B cell (primary cell): ENCODE measurements at regions not wholly inside any gene's neighbourhood (a gene's known extent, or its start where the extent isn't known, plus 50 kb on each side); places are given as distances from the start of the nearest gene placed in this dataset.

ENCODE experiments used
- ATAC-seq: fragments of 200-7000 bp; cut with Tn5 transposase; one replicate; pipeline ENCODE4 v1.10.0; 2021; ENCODE audit warnings: low read depth, mild to moderate bottlenecking, moderate number of reproducible peaks, moderate library complexity
- CTCF ChIA-PET: fragments of 350-600 bp; sonication (Branson Sonifier 250); formaldehyde crosslinking; loops from one replicate; lab custom pipeline; 2021; ENCODE audit warnings: antibody characterized with exemption, inconsistent platforms; lab: Charles Lee
- POLR2A ChIA-PET: fragments of 350-600 bp; sonication (Branson Sonifier 250); formaldehyde crosslinking; loops from one replicate; lab custom pipeline; 2021; ENCODE audit warnings: antibody characterized with exemption; lab: Charles Lee
- DNase-seq: peaks from one replicate; pipeline ENCODE4 v3.0.0; 2013
- H2AFZ ChIP-seq: 2 replicates; pipeline ENCODE4 v1.6.1; 2012; ENCODE audit warnings: mild to moderate bottlenecking, low read depth, low read length; ENCODE audit not compliant: insufficient read depth, poor library complexity, severe bottlenecking
- H3K27ac ChIP-seq, 2 donors: 1 replicate in 1 of 2; 2 replicates in 1 of 2; pipeline ENCODE4 v1.5.1; 2012 to 2013; ENCODE audit warnings: low read length in 2 of 2, mild to moderate bottlenecking in 2 of 2, moderate library complexity in 1 of 2
- H3K27me3 ChIP-seq, 4 experiments: fragments of 200-600 bp in 1 of 4; sonication (generic) in 1 of 4; replicated peaks in 1 of 4; 1 replicate in 2 of 4; 2 replicates in 2 of 4; pipeline versions ENCODE4 v1.6.1 to v1.7.0; 2013 to 2016; ENCODE audit warnings: low read length in 3 of 4, mild to moderate bottlenecking in 2 of 4, mixed read lengths in 1 of 4, moderate library complexity in 1 of 4; ENCODE audit not compliant: insufficient read depth in 4 of 4, control insufficient read depth in 3 of 4; ENCODE audit errors: control extremely low read depth in 1 of 4
- H3K36me3 ChIP-seq, 2 experiments: replicated peaks in 1 of 2; 1 replicate in 1 of 2; 2 replicates in 1 of 2; pipeline versions ENCODE4 v1.6.1 to v1.7.1; 2013; ENCODE audit warnings: low read length in 1 of 2; ENCODE audit not compliant: insufficient read depth in 2 of 2, control insufficient read depth in 1 of 2; ENCODE audit errors: control extremely low read depth in 1 of 2, extremely low read depth in 1 of 2
- H3K4me1 ChIP-seq, 2 donors: fragments of 200-600 bp in 1 of 2; sonication (generic) in 1 of 2; 1 replicate in 1 of 2; 2 replicates in 1 of 2; pipeline versions ENCODE4 v1.5.1 to v1.6.1; 2013 to 2017; ENCODE audit warnings: low read length in 2 of 2; ENCODE audit not compliant: control insufficient read depth in 2 of 2, insufficient read depth in 2 of 2
- H3K4me2 ChIP-seq: replicated peaks from 2 replicates; pipeline ENCODE3; 2012; ENCODE audit warnings: mild to moderate bottlenecking, low read depth, low read length; ENCODE audit not compliant: poor library complexity, severe bottlenecking
- H3K4me3 ChIP-seq, 5 experiments: fragments of 200-600 bp in 1 of 5; sonication (generic) in 1 of 5; 1 replicate in 3 of 5; 2 replicates in 2 of 5; pipeline versions ENCODE4 v1.5.1 to v1.7.0; 2011 to 2016; ENCODE audit warnings: low read length in 4 of 5, mild to moderate bottlenecking in 4 of 5, low read depth in 2 of 5, control low read depth in 1 of 5, moderate library complexity in 1 of 5; ENCODE audit not compliant: insufficient read depth in 1 of 5; ENCODE audit errors: control extremely low read depth in 1 of 5, extremely low read depth in 1 of 5
- H3K79me2 ChIP-seq: fragments of 200-600 bp; sonication (generic); one replicate; pipeline ENCODE4 v1.6.0; 2016; ENCODE audit warnings: low read length; ENCODE audit not compliant: control insufficient read depth, insufficient read depth
- H3K9ac ChIP-seq: fragments of 200-600 bp; sonication (generic); 2 replicates; pipeline ENCODE4 v1.6.1; 2017; ENCODE audit warnings: mild to moderate bottlenecking, low read length, moderate library complexity
- H3K9me3 ChIP-seq, 3 donors: one replicate each; pipeline versions ENCODE4 v1.6.1 to v1.7.1; 2013; ENCODE audit warnings: low read length in 2 of 3; ENCODE audit not compliant: control insufficient read depth in 2 of 3, insufficient read depth in 1 of 3; ENCODE audit errors: control extremely low read depth in 1 of 3
- H4K20me1 ChIP-seq: 2 replicates; pipeline ENCODE4 v1.6.0; 2012; ENCODE audit warnings: mild to moderate bottlenecking, low read length; ENCODE audit not compliant: insufficient read depth, control insufficient read depth, poor library complexity, severe bottlenecking
- H3K27ac Mint-ChIP-seq: one replicate; pipeline ENCODE4 v1.8.0; 2021; ENCODE audit warnings: mixed read lengths
- H3K27me3 Mint-ChIP-seq: one replicate; pipeline ENCODE4 v1.8.0; 2021; ENCODE audit warnings: mixed read lengths
- H3K4me1 Mint-ChIP-seq: one replicate; pipeline ENCODE4 v1.8.0; 2021; ENCODE audit warnings: mixed read lengths
- H3K4me3 Mint-ChIP-seq: one replicate; pipeline ENCODE4 v1.8.0; 2021; ENCODE audit warnings: mixed read lengths
- H3K9me3 Mint-ChIP-seq: one replicate; pipeline ENCODE4 v1.8.0; 2022; ENCODE audit warnings: mixed read lengths; ENCODE audit not compliant: insufficient read depth
- CTCF ChIP-seq: fragments of 200-600 bp; IDR thresholded peaks from one replicate; pipeline ENCODE4 v1.8.0; 2022; ENCODE audit warnings: antibody characterized with exemption, mild to moderate bottlenecking
- EZH2 ChIP-seq: IDR thresholded peaks from 2 replicates; pipeline ENCODE4 v1.6.1; 2012; ENCODE audit warnings: borderline replicate concordance, low read depth, mild to moderate bottlenecking, moderate library complexity, low read length; ENCODE audit not compliant: insufficient read depth, poor library complexity, severe bottlenecking
- WGBS: methylation state at CpG from one replicate; pipeline ENCODE4 v1.1.5; 2013; ENCODE audit warnings: missing lambda C conversion rate; ENCODE audit not compliant: insufficient coverage; 5-methylcytosine and 5-hydroxymethylcytosine counted together
- intact Hi-C: fragments of 100-400 bp; cut with micrococcal nuclease; formaldehyde crosslinking; loops from one replicate; pipeline ENCODE4 v1.10.0; 2022

GRCh38 chr4:57658673-57659072 is 548.5 kb upstream of the IGFBP7 start:
- DNase-seq = no peak
- POLR2A ChIA-PET = no interaction called here
- Mint-ChIP-seq H3K4me3 (no peak overlapping the region), H3K9me3 (no peaks in the 10 kb centered on the region), H3K27ac (no peak overlapping the region), H3K4me1 (no peaks in the 10 kb centered on the region), H3K27me3 (no peaks in the 10 kb centered on the region)
- no peaks in the 10 kb centered on the region for H3K36me3 ChIP-seq
- H3K79me2 ChIP-seq = no peaks in the 10 kb centered on the region
- H2AFZ ChIP-seq = no peak overlapping the region
- no peaks in the 10 kb centered on the region for H3K9me3 ChIP-seq
- no peak for ATAC-seq
- no peak overlapping the region for H3K4me2 ChIP-seq
- no peak overlapping the region for H3K27ac ChIP-seq
- H3K9ac ChIP-seq = no peak overlapping the region
- TF ChIP-seq CTCF = no peak
- TF ChIP-seq EZH2 = no peak
- H3K4me1 ChIP-seq = no peaks in the 10 kb centered on the region
- no peaks in the 10 kb centered on the region for H3K27me3 ChIP-seq
- no peak overlapping the region for H3K4me3 ChIP-seq
- CTCF ChIA-PET = no interaction called here
- no peaks in the 10 kb centered on the region for H4K20me1 ChIP-seq
- intact Hi-C loops = no loop called here

GRCh38 chr4:57658188-57658587 is 548.0 kb upstream of the IGFBP7 start:
- no peak overlapping the region for H3K4me3 Mint-ChIP-seq
- H3K4me1 Mint-ChIP-seq = no peaks in the 10 kb centered on the region
- WGBS = no CpG with 5 or more reads among the region's 3 CpGs
- no peak for DNase-seq
- no peaks in the 10 kb centered on the region for H3K79me2 ChIP-seq
- H3K27me3 ChIP-seq = no peaks in the 10 kb centered on the region
- no peak overlapping the region for H3K27ac ChIP-seq
- no peaks in the 10 kb centered on the region for H4K20me1 ChIP-seq
- no peaks in the 10 kb centered on the region for H3K9me3 ChIP-seq
- no peaks in the 10 kb centered on the region for H3K27me3 Mint-ChIP-seq
- H3K9ac ChIP-seq = no peak overlapping the region
- no peak overlapping the region for H3K4me3 ChIP-seq
- no peak for TF ChIP-seq CTCF
- TF ChIP-seq EZH2 = no peak
- no peaks in the 10 kb centered on the region for H3K36me3 ChIP-seq
- ChIA-PET CTCF (no interaction called here), POLR2A (no interaction called here)
- H3K9me3 Mint-ChIP-seq = no peaks in the 10 kb centered on the region
- H2AFZ ChIP-seq = no peak overlapping the region
- intact Hi-C loops = no loop called here
- no peaks in the 10 kb centered on the region for H3K4me1 ChIP-seq
- no peak for ATAC-seq
- no peak overlapping the region for H3K4me2 ChIP-seq
- no peak overlapping the region for H3K27ac Mint-ChIP-seq
